HG03575 (cell line): ENCODE measurements at regions not wholly inside any gene's neighbourhood (a gene's known extent, or its start where the extent isn't known, plus 50 kb on each side); places are given as distances from the start of the nearest gene placed in this dataset.
"Not testable (repeated sequence)": the region's sequence is repeated elsewhere in the genome, so short reads cannot be mapped to it uniquely, and the experiment has no call there.

Source experiments
- ATAC-seq: cut with Tn5 transposase; IDR thresholded peaks from one replicate; pipeline ENCODE4 v1.9.1; 2021; ENCODE audit not compliant: unreplicated experiment, insufficient number of reproducible peaks, low FRiP score; ENCODE audit errors: extremely low read depth

- ATAC-seq = no peak
Observed at GRCh38 chr9:75687359-75687953, 203.0 kb upstream of the PCSK5 start.

GRCh38 chr9:75690551-75690950 lies 199.9 kb upstream of the PCSK5 start:
- not testable (repeated sequence) for ATAC-seq

- ATAC-seq = no peak
Observed at GRCh38 chr9:75691408-75691807, 199.1 kb upstream of the PCSK5 start.

GRCh38 chr9:75692309-75692708 lies 198.2 kb upstream of the PCSK5 start:
- ATAC-seq = no peak

GRCh38 chr9:75695921-75696320 lies 194.6 kb upstream of the PCSK5 start:
- ATAC-seq = no peak

GRCh38 chr9:75699017-75699416 lies 191.5 kb upstream of the PCSK5 start:
- ATAC-seq = no peak

GRCh38 chr9:75699625-75700251 lies 190.7 kb upstream of the PCSK5 start:
- no peak for ATAC-seq

- no peak for ATAC-seq
Observed at GRCh38 chr9:75700252-75700640, 190.2 kb upstream of the PCSK5 start.

- ATAC-seq = no peak
Observed at GRCh38 chr9:75707191-75707590, 183.3 kb upstream of the PCSK5 start.

- no peak for ATAC-seq
Observed at GRCh38 chr9:75709698-75710097, 180.8 kb upstream of the PCSK5 start.

- ATAC-seq = no peak
Observed at GRCh38 chr9:75712700-75713099, 177.8 kb upstream of the PCSK5 start.

GRCh38 chr9:75713335-75713734 lies 177.1 kb upstream of the PCSK5 start:
- no peak for ATAC-seq

GRCh38 chr9:75715360-75715759 lies 175.1 kb upstream of the PCSK5 start:
- no peak for ATAC-seq

- no peak for ATAC-seq
Observed at GRCh38 chr9:75718677-75719076, 171.8 kb upstream of the PCSK5 start.

- no peak for ATAC-seq
Observed at GRCh38 chr9:75728391-75728790, 162.1 kb upstream of the PCSK5 start.

- no peak for ATAC-seq
Observed at GRCh38 chr9:75734802-75735201, 155.7 kb upstream of the PCSK5 start.

GRCh38 chr9:75739884-75740611 lies 150.4 kb upstream of the PCSK5 start:
- ATAC-seq = no peak

GRCh38 chr9:75743855-75744254 lies 146.6 kb upstream of the PCSK5 start:
- no peak for ATAC-seq

GRCh38 chr9:75754080-75754479 lies 136.4 kb upstream of the PCSK5 start:
- no peak for ATAC-seq

- ATAC-seq = no peak
Observed at GRCh38 chr9:75775166-75775565, 115.3 kb upstream of the PCSK5 start.
